GM18867 (cell line): ENCODE measurements at regions not wholly inside any gene's neighbourhood (a gene's known extent, or its start where the extent isn't known, plus 50 kb on each side); places are given as distances from the start of the nearest gene placed in this dataset.

Experiments used
- ATAC-seq: cut with Tn5 transposase; IDR thresholded peaks from one replicate; pipeline ENCODE4 v1.9.1; 2021; ENCODE audit warnings: mild to moderate bottlenecking, moderate library complexity; ENCODE audit not compliant: unreplicated experiment

- ATAC-seq = no peak
These were observed 701.4 kb downstream of the FGF9 start for GRCh38 chr13:22372261-22372660.

DNA sequence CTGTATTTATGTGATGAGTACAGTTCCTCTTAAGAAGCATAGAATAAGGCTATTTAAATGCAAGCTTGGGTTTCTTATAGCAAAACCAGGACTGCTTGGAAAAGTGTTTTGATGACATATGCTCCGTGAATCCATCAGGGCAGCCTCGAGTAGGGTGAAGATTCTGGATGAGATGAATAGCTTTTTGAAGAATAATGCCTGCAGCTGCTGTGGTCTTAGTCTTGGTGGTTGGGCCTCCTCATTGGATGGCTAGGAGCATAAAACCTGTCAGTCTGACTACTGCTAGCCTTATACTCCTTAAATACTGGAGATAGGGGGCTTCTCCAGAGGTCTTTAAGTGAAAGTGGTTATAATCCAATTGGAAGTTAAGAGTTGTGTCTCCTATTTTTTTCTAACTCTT lies 704.3 kb downstream of the FGF9 start:
- no peak for ATAC-seq

DNA sequence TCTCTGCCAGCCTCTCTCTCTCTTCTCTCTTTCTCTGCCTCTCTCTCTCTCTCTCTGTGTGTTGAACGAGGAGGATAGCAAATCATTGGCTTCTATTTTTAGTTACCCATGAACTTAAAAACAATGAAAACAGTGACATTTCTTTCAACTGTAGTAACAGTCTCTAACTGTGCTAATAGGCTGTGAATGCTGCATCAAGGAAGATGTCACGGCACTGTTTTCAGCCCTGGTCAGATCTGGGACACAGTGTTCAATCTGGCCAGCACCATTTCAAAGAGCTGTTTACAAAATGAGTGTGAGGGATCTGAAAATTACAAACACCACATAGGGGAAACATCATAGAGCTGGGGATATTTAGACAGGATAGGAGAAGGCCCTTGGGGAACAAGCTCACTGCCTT lies 717.0 kb downstream of the FGF9 start:
- no peak for ATAC-seq

DNA sequence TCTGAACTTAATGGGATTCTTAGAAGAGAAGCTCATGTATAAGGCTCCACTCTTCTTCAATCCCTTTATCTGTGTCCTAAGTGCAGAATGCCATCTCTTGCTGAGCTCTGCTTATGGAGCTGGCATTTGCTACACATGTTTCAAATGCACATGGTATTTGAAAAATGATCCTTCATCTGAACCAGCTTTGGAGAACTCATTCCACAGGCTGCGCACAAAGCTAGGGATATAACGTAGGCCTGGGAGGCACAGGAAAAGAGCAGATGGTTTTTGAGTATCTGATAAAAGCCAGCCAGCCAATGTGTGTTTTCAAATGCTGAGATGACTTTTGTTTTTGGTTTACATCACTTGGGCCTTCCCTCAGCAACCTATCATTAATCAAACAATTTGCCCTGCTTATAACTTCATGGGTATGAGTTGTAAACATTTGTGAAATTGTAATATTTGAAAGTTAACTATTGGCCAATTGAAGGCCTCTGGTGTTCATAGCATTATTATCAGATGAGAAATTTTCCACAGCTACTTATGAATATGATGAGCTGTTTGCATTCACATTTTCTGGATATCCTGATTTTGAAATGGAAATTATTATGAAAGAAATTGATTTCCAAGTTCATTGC lies 729.0 kb downstream of the FGF9 start:
- ATAC-seq = no peak

DNA sequence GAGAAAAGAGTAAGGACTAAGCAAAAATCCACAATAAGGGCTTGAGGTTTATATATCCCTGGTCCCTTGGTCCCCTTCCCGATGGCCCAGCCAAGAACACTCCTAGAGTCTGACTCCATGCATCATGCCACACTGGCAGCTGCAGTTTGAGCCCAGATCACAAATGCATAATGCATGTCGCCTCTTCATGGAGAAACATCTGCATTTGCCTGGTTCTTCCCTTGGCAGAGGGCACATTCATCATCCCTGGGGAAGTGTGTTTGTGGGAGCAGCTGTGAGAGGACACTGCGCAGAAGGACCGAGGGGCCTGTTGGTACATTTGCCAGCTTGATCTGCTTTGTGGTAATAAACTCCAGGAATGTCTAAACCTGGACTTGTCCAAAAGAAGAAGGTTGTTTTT lies 731.8 kb downstream of the FGF9 start:
- no peak for ATAC-seq

- no peak for ATAC-seq
These were observed 732.3 kb downstream of the FGF9 start for GRCh38 chr13:22403144-22403543.

- no peak for ATAC-seq
These were observed 735.0 kb downstream of the FGF9 start for GRCh38 chr13:22405891-22406290.

- ATAC-seq = no peak
These were observed 741.6 kb downstream of the FGF9 start for GRCh38 chr13:22412452-22412851.

GRCh38 chr13:22422023-22422422 lies 751.1 kb downstream of the FGF9 start:
- ATAC-seq = no peak

GRCh38 chr13:22422712-22423111 lies 751.8 kb downstream of the FGF9 start:
- ATAC-seq = no peak

DNA sequence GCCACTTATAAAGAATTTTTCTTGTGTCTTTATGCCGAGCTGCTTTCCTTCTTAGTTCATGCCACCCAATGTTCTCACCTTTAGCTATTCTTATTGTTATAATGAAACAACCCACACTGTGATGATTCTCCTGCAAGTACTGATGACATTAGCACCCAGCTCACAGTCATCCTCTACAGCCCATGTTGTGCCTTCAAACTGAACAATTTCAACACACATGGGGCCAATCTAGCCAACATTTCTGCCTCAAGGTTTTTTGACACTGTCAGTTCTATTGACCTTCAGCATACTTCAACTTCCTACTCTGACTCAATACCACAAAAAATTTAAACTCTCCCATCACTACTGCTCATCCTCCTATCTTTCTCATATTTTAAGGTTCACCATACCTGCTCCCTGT lies 752.4 kb downstream of the FGF9 start:
- no peak for ATAC-seq

DNA sequence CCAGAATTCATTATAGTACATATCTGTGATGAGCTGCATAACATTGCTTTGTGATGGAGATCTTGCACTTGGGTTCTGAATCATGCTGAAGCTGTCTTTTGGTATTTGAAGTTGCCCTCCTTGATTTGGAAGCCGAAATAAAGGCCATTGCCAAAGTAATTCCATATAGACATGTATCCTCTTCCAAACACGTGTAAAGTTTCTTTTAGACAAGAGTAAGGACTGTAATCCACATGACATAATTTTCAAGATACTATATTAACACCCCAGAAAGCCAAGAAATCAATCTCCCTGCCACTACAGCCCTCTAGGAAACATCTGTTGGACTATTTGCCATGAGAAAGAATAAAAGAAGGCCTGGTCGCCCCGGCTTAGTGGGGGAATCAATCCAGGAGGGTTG lies 754.2 kb downstream of the FGF9 start:
- ATAC-seq = no peak

DNA sequence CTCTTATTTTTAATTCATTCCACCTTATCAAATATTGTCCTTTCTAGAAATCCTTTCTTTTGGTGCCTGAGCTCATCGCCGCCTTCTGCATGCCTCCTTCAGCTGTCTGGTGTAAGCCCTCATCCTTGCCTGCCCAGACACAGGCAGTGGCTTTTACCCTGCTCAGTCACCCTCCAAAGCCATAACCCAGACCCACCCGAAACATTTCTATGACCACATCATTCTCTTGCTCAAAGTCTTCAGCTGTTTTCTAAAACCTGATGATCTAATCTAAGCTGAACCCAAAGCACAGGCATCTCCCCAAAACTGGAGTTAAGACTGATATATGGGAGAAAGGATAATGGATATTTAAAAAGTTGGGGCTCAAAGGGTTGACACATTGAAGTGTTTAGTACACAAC lies 753.7 kb upstream of the SGCG start:
- ATAC-seq = no peak

DNA sequence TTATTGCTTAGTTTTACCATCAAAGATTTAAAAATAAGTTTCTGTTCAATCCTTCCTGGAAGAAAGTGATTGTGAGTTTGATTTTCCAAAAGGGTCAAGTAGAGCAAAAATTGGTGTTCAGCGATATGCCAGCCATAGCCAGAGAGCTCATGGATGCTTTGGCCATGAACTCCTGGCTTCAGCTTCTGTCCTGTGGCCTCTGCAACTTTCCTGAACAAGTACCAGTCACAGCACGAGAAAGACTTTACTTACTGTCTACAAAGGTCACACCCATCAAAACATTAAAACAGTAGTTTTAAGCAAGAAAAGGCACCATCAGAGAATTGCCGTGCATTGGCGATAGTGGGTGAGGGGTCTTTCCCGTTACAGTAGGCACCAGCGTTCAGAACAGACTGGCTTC lies 753.0 kb upstream of the SGCG start:
- ATAC-seq = no peak

DNA sequence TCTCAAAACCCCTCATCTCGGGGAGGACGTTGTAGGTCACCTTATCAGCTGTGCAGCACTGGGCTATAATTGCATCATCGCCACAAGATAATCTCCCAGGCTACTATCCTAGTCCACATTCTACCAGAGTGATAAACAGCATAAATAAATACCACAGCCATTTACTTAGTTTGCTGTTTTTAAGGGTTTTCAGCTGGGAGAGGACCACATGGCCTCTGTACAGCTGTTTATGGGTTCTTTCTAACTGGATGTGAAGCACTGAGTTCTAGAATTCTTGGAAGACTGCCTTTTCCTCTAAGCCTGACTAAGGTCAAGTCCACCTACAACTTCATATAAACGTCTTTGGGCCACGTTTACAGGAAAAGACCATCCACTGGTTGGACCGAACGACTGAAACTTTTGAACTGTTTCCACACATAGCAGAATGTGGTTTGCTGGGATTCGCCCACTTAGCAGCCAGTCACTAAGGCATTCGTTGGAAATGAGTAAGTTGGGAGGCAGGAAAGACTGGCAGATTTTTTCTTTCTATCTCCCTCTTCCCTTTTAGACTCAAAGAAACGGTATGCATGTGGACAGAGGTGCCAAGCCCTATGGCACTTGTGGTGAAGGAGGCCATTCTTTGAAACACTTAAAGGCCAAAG lies 752.5 kb upstream of the SGCG start:
- ATAC-seq = no peak

- ATAC-seq = no peak
These were observed 748.1 kb upstream of the SGCG start for GRCh38 chr13:22432690-22433089.

DNA sequence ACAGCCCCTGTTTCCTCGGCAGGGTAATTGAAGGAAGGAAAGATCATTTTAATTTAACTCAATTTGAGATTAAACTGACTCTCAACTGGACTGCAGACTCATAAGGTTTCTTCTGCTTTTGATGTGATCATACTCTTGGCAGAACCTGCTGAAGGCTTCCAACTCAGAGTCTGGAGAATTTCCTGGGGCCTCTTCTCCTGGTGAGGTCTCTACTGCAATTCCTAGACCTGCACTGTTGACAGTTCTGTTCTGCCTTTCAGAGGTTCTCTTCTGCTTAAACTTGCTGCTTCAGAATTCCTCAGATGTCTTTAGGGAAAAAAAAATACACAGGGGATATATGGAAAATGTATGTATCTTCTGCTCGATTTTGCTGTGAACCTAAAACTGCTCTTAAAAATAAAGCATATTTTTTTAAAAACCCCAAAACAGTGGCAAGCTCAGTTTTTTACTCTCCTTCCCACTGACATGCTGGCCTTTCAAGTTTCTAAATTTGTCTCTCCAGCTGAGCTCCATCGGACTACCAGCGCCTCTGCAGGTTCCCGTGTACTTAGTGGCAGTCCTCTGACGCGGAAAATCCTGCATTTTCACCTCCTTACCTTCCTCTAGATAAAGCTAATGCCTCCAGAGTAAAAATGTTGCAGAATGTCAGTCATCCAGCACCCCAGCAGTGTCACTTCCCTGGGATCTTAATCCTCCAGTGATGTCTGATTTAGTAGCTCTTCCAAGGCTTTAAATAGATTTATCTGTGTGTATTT lies 733.5 kb upstream of the SGCG start:
- no peak for ATAC-seq

DNA sequence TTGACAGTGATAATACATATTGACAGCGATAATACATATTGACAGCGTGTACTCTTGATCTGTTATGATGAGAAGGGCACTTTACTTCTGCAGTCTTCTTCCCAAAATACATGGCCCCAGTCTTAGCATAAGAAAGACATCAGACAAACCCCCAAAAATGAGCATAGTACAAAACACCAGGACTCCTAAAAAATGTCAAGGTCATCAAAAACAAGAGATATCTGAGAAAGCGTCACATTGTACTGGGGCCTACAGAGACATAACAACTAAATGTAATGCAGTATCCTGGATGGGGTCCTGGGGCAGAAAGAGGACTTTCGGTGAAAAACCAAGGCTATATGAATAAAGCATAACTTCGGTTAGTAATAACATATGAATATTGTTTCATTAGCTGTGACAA lies 731.5 kb upstream of the SGCG start:
- no peak for ATAC-seq

- no peak for ATAC-seq
These were observed 729.4 kb upstream of the SGCG start for GRCh38 chr13:22451327-22451741.

GRCh38 chr13:22454586-22454985 lies 726.2 kb upstream of the SGCG start:
- no peak for ATAC-seq

DNA sequence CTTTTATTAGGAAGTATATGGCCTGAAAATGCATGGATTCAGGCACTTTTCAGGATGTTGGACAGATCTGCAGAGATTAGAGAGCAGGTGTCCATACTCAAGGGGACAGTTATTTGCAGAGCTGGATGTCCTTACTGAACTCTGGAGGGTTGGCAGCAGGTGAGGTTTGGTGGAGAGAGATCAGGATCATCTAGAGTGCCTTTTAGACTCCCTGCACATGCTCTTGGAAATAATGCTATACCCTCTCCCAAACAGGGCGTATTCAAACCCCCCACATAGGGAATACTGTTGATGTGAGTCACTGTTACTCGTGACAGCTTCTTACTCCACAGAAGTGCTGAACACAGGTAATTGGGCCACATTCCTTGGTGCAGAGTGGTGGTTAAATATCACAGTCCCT lies 725.7 kb upstream of the SGCG start:
- ATAC-seq = no peak

- no peak for ATAC-seq
These were observed 718.8 kb upstream of the SGCG start for GRCh38 chr13:22461854-22462490.
